Stimulated activated CD8-positive, alpha-beta memory T cell treated with anti-CD3 and anti-CD28 coated beads, Interleukin-4, amount 100 ng/mL, for 24 hours (primary cell): ENCODE measurements at regions not wholly inside any gene's neighbourhood (a gene's known extent, or its start where the extent isn't known, plus 50 kb on each side); places are given as distances from the start of the nearest gene placed in this dataset.
"Not testable (repeated sequence)": the region's sequence is repeated elsewhere in the genome, so short reads cannot be mapped to it uniquely, and the experiment has no call there.

Experiments
- DNase-seq: peaks from one replicate; pipeline ENCODE4 v3.0.0-alpha.2; 2020; ENCODE audit warnings: low read depth

- DNase-seq, result not testable (repeated sequence)
These were observed 128.5 kb downstream of the MRPL14 start for GRCh38 chr6:43998592-43999243.

GRCh38 chr6:43997990-43998585 lies 129.2 kb downstream of the MRPL14 start:
- DNase-seq, result not testable (repeated sequence)

GRCh38 chr6:43997345-43997677 lies 129.9 kb downstream of the MRPL14 start:
- DNase-seq, result no peak

GRCh38 chr6:43996618-43997344 lies 130.5 kb downstream of the MRPL14 start:
- no peak for DNase-seq

- DNase-seq, result no peak
These were observed 132.1 kb downstream of the MRPL14 start for GRCh38 chr6:43995137-43995536.

GRCh38 chr6:43993881-43994523 lies 133.2 kb downstream of the MRPL14 start:
- no peak for DNase-seq

GRCh38 chr6:43992783-43993644 lies 134.2 kb downstream of the MRPL14 start:
- no peak for DNase-seq

- DNase-seq, result no peak
These were observed 135.1 kb downstream of the MRPL14 start for GRCh38 chr6:43992126-43992663.

- no peak for DNase-seq
These were observed 136.3 kb downstream of the MRPL14 start for GRCh38 chr6:43990627-43991619.

- DNase-seq, result no peak
These were observed 137.0 kb downstream of the MRPL14 start for GRCh38 chr6:43990275-43990626.

- DNase-seq, result no peak
These were observed 137.6 kb downstream of the MRPL14 start for GRCh38 chr6:43989581-43990146.

GRCh38 chr6:43988801-43989200 lies 138.5 kb downstream of the MRPL14 start:
- DNase-seq, result no peak

- no peak for DNase-seq
These were observed 139.3 kb downstream of the MRPL14 start for GRCh38 chr6:43987838-43988439.

GRCh38 chr6:43986177-43986825 lies 141.0 kb downstream of the MRPL14 start:
- DNase-seq, result no peak

- no peak for DNase-seq
These were observed 141.9 kb downstream of the MRPL14 start for GRCh38 chr6:43985329-43985728.

GRCh38 chr6:43984442-43985321 lies 142.6 kb downstream of the MRPL14 start:
- no peak for DNase-seq

GRCh38 chr6:43983632-43984031 lies 143.6 kb downstream of the MRPL14 start:
- DNase-seq, result no peak

GRCh38 chr6:43983191-43983590 lies 144.1 kb downstream of the MRPL14 start:
- DNase-seq, result no peak
